Sigmoid colon (tissue), 4 donors: ENCODE measurements at regions not wholly inside any gene's neighbourhood (a gene's known extent, or its start where the extent isn't known, plus 50 kb on each side); places are given as distances from the start of the nearest gene placed in this dataset.

ENCODE experiments used
- POLR2AphosphoS5 ChIP-seq, 4 donors: sonication (generic); formaldehyde crosslinking; IDR thresholded peaks; one replicate each; pipeline ENCODE4 v1.6.1; 2017; ENCODE audit warnings: antibody characterized with exemption in 4 of 4
- TF ChIP-seq, protein P1 (sequence below), 4 experiments: fragments of 450-650 bp in 3 of 4; fragments of 200-600 bp in 1 of 4; IDR thresholded peaks; one replicate each; pipeline ENCODE4 v1.5.1; 2016 to 2019; ENCODE audit warnings: antibody characterized with exemption in 4 of 4, mild to moderate bottlenecking in 3 of 4, moderate library complexity in 2 of 4

DNA sequence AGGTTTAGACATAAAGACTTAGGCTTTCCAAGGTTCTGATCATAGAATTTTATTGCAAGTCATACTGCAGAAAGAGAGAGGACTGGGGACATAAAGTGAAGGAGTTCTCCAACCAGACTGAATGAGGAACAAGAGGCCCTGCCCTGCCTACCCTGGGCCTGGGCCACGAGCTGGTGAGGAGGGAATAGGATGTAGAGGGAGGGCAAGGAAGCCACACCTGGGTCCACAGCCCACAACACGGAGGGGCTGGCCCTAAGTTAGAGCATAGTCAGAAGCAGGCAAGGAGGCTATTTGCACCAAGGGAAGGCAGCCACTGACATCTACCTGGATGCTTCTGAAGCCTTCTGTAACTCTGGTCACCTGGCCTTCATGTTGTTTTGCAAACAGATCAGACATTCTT lies 82.2 kb upstream of the CXCL12 start:
- TF ChIP-seq, protein P1, sequence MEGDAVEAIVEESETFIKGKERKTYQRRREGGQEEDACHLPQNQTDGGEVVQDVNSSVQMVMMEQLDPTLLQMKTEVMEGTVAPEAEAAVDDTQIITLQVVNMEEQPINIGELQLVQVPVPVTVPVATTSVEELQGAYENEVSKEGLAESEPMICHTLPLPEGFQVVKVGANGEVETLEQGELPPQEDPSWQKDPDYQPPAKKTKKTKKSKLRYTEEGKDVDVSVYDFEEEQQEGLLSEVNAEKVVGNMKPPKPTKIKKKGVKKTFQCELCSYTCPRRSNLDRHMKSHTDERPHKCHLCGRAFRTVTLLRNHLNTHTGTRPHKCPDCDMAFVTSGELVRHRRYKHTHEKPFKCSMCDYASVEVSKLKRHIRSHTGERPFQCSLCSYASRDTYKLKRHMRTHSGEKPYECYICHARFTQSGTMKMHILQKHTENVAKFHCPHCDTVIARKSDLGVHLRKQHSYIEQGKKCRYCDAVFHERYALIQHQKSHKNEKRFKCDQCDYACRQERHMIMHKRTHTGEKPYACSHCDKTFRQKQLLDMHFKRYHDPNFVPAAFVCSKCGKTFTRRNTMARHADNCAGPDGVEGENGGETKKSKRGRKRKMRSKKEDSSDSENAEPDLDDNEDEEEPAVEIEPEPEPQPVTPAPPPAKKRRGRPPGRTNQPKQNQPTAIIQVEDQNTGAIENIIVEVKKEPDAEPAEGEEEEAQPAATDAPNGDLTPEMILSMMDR (IDR thresholded peaks at IDR 0.05) = no peak
- no peak for TF ChIP-seq POLR2AphosphoS5 (IDR thresholded peaks at IDR 0.05)
